ENCODE measurements at regions not wholly inside any gene's neighbourhood (a gene's known extent, or its start where the extent isn't known, plus 50 kb on each side); places are given as distances from the start of the nearest gene placed in this dataset.

DNA sequence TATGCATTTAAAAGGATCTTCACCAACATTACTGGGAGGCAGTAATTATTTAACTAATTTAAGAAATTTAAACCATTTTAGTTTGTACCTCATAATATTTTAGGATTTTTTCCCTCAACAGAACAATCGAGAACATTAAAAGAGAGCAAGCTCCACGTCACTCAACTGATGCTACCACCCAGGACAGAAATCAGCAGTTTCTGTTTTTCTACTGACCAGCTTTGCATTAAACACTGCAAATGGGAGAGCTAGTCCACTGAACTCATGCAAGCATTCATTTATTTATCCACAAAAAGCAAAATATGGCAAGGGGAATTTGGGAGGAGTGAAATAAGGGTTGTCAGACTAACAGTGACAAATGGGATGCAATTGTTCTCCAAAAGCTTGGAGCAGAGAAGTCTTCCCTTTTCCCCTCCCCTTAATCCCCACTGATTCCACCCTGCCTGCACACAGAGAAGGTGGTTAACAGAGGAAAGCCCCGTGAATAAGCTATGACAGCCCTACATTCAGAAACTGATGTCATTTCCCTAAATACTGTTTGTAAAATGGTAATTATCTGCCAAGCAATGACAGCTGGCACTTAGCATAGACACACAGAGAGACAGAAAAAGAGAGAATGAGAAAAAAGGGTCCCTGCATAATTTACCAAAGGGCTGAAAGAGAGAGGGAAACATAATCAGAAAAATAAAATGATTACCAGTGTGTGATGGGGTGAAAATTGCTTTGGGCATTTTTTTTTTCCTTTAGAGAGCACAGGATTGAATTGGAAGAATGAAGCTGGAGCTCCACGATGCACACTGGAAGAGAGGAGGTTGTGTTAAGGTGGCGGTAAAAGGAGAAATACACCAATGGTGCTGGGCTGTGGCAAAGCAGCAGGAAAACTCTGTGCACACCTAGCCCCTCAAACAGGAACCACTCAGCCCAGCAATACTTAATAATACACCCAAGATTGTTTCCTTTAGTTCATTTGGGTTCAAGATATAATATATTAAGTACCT is 777.4 kb downstream of the TUSC7 start:
- H3K9me3 ChIP-seq (replicated peaks): no peaks in the 10 kb centered on the region
- H3K4me1 ChIP-seq: no peaks in the 10 kb centered on the region
- no peaks in the 10 kb centered on the region for H3K27me3 ChIP-seq (ENCODE audit: low read depth)
- no peaks in the 10 kb centered on the region for H3K36me3 ChIP-seq
- TF ChIP-seq, protein P1, sequence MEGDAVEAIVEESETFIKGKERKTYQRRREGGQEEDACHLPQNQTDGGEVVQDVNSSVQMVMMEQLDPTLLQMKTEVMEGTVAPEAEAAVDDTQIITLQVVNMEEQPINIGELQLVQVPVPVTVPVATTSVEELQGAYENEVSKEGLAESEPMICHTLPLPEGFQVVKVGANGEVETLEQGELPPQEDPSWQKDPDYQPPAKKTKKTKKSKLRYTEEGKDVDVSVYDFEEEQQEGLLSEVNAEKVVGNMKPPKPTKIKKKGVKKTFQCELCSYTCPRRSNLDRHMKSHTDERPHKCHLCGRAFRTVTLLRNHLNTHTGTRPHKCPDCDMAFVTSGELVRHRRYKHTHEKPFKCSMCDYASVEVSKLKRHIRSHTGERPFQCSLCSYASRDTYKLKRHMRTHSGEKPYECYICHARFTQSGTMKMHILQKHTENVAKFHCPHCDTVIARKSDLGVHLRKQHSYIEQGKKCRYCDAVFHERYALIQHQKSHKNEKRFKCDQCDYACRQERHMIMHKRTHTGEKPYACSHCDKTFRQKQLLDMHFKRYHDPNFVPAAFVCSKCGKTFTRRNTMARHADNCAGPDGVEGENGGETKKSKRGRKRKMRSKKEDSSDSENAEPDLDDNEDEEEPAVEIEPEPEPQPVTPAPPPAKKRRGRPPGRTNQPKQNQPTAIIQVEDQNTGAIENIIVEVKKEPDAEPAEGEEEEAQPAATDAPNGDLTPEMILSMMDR (IDR thresholded peaks at IDR 0.05; ENCODE audit: borderline replicate concordance): no peak
- no peak overlapping the region for H3K4me3 ChIP-seq
- DNase-seq: no peak
- H3K27ac ChIP-seq (replicated peaks): no peak overlapping the region
- intact Hi-C loops (cut with micrococcal nuclease): no loop called here

DNA sequence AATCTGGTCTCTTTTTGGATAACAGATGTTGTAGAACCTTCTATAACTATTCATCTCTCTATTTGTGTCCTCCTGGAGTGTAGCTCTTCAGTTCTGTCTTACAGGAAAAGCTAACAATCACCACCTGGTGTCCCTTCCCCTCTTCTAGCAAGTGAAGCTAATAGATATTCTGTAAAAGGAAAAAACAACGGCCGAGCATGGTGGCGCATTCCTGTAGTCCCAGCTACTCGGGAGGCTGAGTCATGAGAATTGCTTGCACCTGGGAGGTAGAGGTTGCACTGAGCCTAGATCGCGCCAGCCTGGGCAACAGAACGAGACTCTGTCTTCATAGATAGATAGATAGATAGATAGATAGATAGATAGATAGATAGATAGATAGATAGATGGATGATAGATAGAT is 779.4 kb downstream of the TUSC7 start:
- no peak for DNase-seq
- no peak overlapping the region for H3K4me3 ChIP-seq
- H3K9me3 ChIP-seq (replicated peaks): no peaks in the 10 kb centered on the region
- no peak overlapping the region for H3K27ac ChIP-seq (replicated peaks)
- no peaks in the 10 kb centered on the region for H3K27me3 ChIP-seq (ENCODE audit: low read depth)
- intact Hi-C loops (cut with micrococcal nuclease): no loop called here
- H3K4me1 ChIP-seq: no peaks in the 10 kb centered on the region
- H3K36me3 ChIP-seq: no peaks in the 10 kb centered on the region
- TF ChIP-seq, protein P1 (IDR thresholded peaks at IDR 0.05; ENCODE audit: borderline replicate concordance): no peak

DNA sequence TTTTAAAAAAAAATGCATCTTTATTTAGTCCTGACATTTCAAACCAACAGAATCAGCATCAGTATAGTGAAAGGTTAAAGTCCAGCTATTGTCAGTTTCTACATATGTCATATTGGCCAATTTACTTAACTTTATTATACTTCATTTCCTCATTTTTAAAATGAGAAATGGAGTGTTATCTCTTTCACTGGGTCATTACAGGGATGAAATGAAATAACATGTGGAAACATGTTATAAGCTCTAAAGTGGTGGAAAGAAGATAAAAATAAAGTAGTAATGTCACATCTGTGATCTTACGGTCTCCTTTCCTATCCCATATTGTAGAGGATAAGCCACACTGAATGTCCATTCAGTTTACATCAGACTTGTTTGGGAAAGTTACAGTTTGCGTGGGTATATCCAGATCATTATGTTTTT is 780.1 kb downstream of the TUSC7 start:
- no peaks in the 10 kb centered on the region for H3K9me3 ChIP-seq (replicated peaks)
- no peak overlapping the region for H3K4me3 ChIP-seq
- intact Hi-C loops (cut with micrococcal nuclease): no loop called here
- DNase-seq: no peak
- no peak overlapping the region for H3K27ac ChIP-seq (replicated peaks)
- H3K36me3 ChIP-seq: no peaks in the 10 kb centered on the region
- no peaks in the 10 kb centered on the region for H3K4me1 ChIP-seq
- TF ChIP-seq, protein P1 (IDR thresholded peaks at IDR 0.05; ENCODE audit: borderline replicate concordance): no peak
- H3K27me3 ChIP-seq (ENCODE audit: low read depth): no peaks in the 10 kb centered on the region

DNA sequence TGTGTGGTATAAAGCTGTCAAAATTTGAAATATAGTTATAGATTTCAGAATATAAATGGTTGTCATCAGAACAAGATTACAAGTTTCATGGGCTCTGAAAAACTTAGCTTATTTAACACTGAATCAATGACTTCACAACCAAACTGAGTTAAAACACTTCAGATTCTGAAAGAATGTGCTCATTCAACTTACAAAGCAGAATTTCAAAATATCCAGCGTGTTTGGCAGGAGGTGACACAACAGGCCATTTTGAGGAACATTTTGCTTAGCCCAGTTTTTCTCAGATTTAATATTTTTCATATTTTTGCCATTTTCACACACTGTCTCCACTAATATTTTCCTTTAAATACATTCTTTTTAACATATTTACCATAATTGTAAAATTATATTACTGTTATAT is 781.1 kb downstream of the TUSC7 start:
- TF ChIP-seq, protein P1 (IDR thresholded peaks at IDR 0.05; ENCODE audit: borderline replicate concordance): no peak
- intact Hi-C loops (cut with micrococcal nuclease): no loop called here
- Histone ChIP-seq H3K27me3 (ENCODE audit: low read depth) (no peaks in the 10 kb centered on the region), H3K4me3 (no peak overlapping the region), H3K36me3 (no peaks in the 10 kb centered on the region), H3K9me3 (replicated peaks) (no peaks in the 10 kb centered on the region), H3K4me1 (no peaks in the 10 kb centered on the region), H3K27ac (replicated peaks) (no peak overlapping the region)
- DNase-seq: no peak

DNA sequence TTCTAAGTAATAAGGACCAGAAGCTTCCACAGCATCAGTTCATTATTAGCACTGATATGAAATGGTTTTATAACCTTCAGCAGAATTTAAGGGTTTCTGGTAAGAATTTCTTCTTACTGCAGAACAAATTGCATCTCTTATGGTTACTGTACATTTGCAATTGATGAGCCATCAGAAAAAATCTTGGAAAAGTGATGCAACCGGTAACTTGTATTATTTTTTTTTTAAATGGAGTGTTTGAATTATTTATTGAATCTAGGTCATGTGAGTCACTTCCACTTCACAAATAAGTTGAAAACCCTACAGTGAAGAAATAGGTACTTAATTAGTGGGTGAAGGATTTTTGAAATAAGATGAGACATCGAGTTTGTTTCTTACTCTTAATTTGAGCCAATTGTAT is 786.0 kb downstream of the TUSC7 start:
- H3K9me3 ChIP-seq (replicated peaks): peaks cover 4% of the 10 kb centered on the region
- DNase-seq: no peak
- H3K27ac ChIP-seq (replicated peaks): no peak overlapping the region
- no peaks in the 10 kb centered on the region for H3K27me3 ChIP-seq (ENCODE audit: low read depth)
- H3K4me3 ChIP-seq: no peak overlapping the region
- H3K36me3 ChIP-seq: no peaks in the 10 kb centered on the region
- TF ChIP-seq, protein P1 (IDR thresholded peaks at IDR 0.05; ENCODE audit: borderline replicate concordance): no peak
- H3K4me1 ChIP-seq: no peaks in the 10 kb centered on the region
- intact Hi-C loops (cut with micrococcal nuclease): no loop called here
